ENCODE measurements at regions not wholly inside any gene's neighbourhood (a gene's known extent, or its start where the extent isn't known, plus 50 kb on each side); places are given as distances from the start of the nearest gene placed in this dataset.

- no peak for TF ChIP-seq POLR2A (IDR thresholded peaks at IDR 0.05; ENCODE audit: extremely low read depth, insufficient read length)
- TF ChIP-seq CTCF (IDR thresholded peaks at IDR 0.05; ENCODE audit: low read depth, low read length) = no peak
These were observed 412.3 kb downstream of the RNF144A start for GRCh38 chr2:7329465-7329864.

Measured in NB4 (cell line).